ENCODE measurements at regions not wholly inside any gene's neighbourhood (a gene's known extent, or its start where the extent isn't known, plus 50 kb on each side); places are given as distances from the start of the nearest gene placed in this dataset.

DNA sequence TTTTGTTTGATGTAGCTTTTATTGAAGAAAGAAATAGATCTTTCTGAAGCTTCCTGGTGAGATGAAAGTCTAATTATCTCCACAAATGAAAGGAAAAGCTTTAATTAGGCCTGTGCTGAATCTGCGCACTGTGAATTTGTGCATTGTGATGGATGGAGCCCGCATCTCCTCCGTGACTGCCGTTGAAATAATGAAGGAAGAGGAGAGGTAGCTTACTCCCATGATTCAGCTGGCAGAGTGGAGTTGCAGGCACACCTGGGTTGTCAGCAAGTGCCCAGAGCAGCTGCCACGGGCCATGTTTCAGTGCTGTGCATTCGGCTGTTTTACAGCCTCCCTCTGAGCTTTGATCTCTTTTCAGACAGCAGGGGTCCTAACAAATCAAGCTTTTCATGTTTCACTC, 735.3 kb upstream of the TENM3 start:
- no peak for DNase-seq

DNA sequence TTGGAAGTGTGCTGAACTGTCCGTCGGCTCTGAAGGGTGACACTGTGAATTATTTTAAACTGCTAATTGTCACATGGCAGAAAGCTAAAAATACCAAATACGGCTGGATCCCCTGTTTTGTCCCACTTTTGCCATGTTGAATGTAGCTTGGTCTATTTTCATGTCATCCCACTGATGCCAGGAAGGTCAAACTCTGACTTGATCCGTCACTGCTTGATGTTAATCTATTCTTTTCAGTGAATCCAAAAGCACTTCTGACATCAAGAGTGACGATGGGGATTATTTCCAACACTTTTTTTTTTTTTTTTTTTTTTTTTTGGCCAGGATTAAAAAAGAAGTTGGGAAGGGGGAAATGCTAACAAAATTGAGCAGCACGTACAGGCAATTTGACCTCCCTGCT, 734.6 kb upstream of the TENM3 start:
- no peak for DNase-seq

DNA sequence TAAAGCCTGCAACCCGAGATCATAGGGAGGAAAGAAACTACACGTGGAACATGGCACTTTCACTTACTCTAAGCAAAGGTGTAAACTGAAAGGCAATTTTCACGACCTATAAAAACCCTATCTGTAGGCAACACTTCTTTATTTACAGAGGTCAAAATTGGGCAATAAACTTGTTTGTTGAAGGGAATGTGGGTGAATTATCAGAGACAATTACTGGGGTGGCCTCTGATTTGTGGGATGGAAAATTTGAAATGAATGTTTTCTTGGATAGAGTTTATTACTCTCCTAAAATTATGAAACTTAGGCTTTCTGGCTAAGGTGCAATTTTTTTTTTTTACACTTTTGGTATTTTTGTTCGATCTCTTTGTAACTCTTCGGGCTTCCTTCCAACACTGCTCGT, 734.1 kb upstream of the TENM3 start:
- DNase-seq, result no peak

- no peak for DNase-seq
These were observed 725.7 kb upstream of the TENM3 start for GRCh38 chr4:181517491-181517890.

DNA sequence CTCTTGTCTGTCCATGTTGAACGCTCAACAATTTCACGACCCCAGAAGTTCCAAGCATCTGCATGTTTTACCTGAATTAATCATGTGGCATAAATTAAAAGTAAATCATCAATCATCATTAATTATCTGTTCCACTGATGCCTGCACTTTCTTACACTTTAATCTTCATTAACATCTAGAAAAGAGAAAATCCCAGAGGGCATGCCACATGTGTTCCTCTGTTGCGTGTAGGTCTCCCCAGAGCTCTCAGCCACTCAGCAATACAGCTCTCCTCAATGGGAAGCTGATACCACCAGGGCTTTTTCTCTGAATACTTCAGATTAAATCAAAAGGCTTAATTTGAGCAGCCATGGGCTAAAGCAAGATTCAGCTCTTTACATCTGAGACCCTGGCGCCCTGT, 722.4 kb upstream of the TENM3 start:
- no peak for DNase-seq

- no peak for DNase-seq
These were observed 719.2 kb upstream of the TENM3 start for GRCh38 chr4:181523973-181524372.

DNA sequence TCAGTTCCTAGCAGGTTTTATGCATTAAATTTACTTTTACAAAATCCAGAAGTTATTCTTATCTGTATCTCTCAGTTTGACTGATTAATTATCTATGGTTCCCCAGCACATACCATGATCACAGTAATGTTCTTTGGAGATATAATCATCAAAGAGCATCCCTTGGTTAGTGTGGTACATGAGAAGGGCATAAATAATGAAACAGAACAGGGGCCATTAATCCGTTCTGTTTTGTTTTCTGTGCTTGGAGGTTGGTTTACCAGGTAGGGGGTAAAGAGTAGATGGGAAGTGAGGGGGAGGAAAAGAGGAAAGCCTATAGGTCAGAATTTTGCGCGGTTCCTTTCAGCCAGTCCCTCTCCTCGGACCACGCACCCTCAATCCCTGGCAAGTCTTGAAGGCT, 718.7 kb upstream of the TENM3 start:
- no peak for DNase-seq

- no peak for DNase-seq
These were observed 717.6 kb upstream of the TENM3 start for GRCh38 chr4:181525634-181526033.

GRCh38 chr4:181528570-181529184, 714.5 kb upstream of the TENM3 start:
- peak; percentile 34 for DNase-seq

DNA sequence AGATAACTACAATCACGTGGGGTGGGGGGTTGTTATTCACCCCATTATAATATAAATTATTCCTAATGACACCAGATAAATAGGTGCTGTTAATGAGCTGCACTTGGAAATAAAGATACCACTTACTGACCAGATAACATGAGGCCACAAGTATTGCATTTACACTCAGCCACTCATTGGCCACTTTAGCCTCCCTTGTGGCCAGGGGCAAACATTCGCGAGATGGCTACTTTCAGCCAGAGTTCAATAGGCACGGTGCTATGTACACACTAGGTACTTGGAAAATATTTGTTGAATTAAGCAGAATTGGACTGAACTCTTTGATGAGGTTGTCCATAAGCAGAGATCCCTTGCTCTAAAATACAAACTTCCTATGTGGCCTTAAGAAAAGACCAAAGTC, 713.7 kb upstream of the TENM3 start:
- no peak for DNase-seq

DNA sequence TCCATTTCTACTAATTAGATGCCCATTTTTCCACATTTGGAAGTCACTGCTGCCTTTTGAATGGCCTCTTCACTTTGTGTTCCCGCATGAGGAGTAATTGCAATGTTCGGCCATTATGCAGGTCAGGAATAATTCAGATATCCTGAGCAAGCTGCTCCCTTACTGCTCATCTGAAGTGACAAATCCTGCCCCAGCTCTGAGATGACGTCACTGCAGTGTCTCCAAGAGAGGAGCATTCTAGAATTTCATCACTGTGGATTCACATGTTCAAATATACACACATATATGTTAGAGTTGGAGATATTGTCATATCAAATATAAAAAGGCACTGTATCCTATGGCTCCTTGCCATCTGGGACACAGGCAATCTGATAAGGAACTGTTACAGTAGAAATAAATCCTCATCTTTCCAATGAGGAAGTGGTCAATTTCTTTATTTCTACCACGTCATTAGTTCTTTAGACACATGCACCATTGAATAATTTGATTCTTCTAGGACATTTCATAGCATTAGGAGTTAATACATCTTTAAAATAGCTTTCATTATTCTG, 706.9 kb upstream of the TENM3 start:
- no peak for DNase-seq

DNA sequence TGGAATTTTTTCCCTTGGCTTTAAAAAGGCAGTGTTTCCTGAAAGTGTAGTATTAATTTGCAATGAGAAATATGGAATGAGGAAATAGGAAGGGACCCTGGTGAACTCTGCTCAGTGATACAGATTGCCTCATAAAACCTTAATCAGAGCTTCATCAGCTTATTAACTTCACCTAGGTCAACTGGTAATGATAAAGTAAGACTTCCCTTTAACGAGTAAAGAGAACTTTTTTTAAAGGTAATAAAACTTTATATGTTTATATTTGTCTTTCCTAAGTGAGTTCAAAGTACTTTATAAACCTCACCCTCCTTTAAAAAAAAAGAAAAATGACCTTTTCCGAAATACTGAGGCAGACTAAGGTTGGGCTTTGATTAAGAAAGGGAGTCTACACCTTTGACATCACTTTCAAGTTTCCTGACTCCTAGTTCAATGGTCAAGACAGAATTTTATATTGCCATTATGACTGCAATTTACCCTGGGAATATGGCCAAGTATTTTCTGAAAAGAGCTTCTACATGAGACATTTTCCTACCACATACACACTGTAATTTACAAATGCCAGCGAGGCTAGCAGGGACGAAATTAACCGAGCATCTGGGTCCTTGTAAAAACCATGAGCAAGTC, 706.3 kb upstream of the TENM3 start:
- DNase-seq, result no peak

- DNase-seq, result no peak
These were observed 704.8 kb upstream of the TENM3 start for GRCh38 chr4:181538431-181538830.

- no peak for DNase-seq
These were observed 701.8 kb upstream of the TENM3 start for GRCh38 chr4:181541396-181541795.

- DNase-seq, result no peak
These were observed 694.2 kb upstream of the TENM3 start for GRCh38 chr4:181548873-181549575.

GRCh38 chr4:181549576-181550188, 693.5 kb upstream of the TENM3 start:
- DNase-seq, result no peak

DNA sequence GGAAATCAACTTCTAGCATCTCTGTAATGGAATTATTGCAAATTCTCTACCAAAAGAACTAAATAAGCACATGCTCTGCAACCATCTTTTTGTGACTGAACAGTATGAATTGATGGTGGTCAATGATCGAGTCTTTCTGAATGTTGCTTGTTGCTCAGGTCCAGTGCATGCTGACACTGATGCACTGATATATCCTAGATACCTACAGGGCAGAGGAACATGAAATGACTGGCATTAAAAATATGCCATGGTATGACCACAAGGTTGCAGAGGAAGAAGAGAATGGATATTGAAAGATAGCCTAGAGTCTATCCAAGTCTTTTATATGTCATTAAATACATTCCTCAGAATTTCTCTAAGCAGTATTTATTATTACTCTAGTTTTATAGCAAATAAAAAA, 692.8 kb upstream of the TENM3 start:
- DNase-seq, result no peak

DNA sequence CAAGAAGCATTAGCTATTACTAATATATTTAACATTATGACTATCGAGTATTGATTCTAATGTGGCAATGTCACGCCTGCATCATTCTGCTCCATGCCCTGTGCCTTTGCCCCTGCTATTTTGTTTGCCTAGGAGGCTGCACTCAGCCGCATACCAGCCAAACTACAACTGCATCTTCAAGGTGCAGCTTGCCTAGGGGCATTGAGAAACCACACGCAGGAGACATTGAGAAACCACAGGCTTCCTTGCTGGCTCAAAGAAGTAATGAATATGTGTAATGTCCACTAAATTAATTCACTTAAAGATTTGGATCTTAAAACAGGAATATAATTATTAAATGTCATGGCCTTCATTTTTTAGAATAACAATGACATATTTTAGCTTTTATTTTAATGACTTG, 683.6 kb upstream of the TENM3 start:
- no peak for DNase-seq

- no peak for DNase-seq
These were observed 680.8 kb upstream of the TENM3 start for GRCh38 chr4:181562399-181562798.

DNA sequence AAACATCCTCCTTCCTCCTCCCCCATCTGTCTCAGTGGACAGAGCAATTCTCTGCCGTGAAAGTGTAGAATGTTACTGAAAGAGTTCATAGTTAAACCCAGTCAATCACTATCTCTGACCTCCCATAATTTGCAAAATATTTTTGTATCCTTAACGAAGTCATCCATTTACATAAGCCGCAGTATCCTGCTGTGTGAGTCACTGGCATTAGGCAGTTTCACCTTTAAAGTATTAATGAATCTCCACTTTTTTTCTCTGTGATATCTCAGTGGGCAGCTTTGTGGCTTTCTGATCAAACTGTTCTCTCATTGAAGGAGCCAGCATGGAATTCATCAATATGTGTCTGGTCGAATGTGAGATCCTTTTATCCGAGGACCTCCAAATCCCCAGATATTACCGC, 678.6 kb upstream of the TENM3 start:
- no peak for DNase-seq

GRCh38 chr4:181566490-181566889, 676.7 kb upstream of the TENM3 start:
- no peak for DNase-seq

DNA sequence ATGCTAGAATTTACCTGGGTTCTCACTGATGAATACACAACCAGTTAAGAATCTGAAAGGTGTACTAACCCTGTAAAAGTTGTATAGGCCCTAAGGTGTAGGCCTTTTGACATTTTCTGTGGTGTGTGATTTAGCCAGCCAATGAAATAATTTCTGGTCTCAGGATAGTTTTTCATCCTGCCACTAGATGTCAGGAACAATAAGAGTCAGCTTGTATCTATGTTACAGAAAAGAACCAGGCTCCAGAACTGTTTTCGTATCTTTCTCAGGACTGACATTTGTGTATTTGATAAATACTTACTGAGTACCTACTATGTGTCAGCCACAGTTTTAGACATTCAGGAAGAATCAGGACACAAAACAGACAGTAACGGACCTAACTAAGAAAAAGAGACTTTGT, 673.6 kb upstream of the TENM3 start:
- DNase-seq, result no peak

DNA sequence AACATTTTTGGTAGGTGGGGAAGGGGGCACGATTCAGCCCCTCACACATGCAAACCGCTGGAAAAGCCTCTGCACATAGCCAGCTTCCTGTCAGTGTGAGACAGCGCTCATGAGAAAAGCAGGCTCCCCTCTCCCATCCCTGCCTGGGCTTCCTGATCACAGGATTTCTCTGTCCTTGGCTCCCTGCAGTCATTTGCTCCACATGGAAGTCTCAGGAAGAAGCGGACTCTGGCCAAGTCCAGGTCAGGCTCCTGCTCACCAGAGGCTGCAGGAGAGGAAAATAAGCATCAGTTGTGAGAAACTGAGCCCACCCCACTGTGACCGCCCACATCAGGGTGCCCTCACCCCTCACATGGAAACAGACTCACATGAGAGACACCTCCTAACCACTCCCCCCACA, 664.3 kb upstream of the TENM3 start:
- no peak for DNase-seq

GRCh38 chr4:181579486-181579885, 663.7 kb upstream of the TENM3 start:
- no peak for DNase-seq
